Fibroblast of pulmonary artery (primary cell): ENCODE measurements at regions not wholly inside any gene's neighbourhood (a gene's known extent, or its start where the extent isn't known, plus 50 kb on each side); places are given as distances from the start of the nearest gene placed in this dataset.

ENCODE experiments used
- DNase-seq: peaks from one replicate; pipeline ENCODE4 v3.0.0-alpha.2; 2010; ENCODE audit warnings: low read depth
- H3K4me3 ChIP-seq: replicated peaks from 2 replicates; pipeline ENCODE4 v1.5.1; 2011; ENCODE audit warnings: low read depth, mild to moderate bottlenecking, control low read depth, low read length, moderate library complexity
- CTCF ChIP-seq: IDR thresholded peaks from 2 replicates; pipeline ENCODE4 v1.5.1; 2011; ENCODE audit warnings: mild to moderate bottlenecking, control low read depth, low read length, inconsistent platforms; ENCODE audit errors: missing control alignments

DNA sequence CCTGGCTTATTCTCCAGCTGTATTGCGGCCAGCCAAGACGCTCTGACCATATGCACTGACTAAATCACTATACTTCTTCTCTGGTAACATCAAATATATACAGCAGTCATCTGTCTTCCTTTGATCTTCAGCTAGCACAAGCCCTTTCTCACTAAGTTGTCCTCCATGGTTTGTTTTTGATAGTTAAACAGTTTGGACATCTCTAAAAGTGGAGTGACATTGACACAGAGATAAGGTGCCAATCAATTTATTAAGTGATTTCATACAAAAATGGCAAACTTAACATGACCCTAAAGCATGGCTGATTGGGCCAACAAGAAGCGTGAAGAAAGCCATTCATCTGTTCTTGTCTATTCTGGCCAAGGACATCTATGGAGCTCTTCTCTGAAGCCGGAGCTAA, 334.9 kb downstream of the NKX6-1 start:
- DNase-seq, result no peak
- TF ChIP-seq CTCF, result no peak
- no peak overlapping the region for H3K4me3 ChIP-seq

DNA sequence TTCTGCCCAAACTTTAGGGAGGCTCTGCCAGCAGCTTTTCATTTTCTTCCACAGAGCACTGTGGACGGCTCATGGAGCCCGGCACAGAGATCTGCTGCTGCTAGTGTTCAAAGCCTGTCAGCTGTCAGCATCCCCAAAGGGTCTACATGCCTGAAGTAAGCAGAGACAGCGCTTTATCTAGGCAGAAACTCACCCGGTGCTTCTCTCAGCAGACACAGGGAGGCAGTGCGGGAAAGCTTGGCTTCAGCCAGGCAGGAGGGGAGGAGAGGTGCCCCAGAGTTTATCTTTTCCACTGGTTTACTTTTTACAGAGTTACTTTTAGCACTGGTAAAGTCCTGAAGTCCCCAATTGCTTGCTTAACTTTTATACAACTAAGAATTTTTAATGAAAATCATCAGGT, 339.3 kb downstream of the NKX6-1 start:
- no peak for TF ChIP-seq CTCF
- H3K4me3 ChIP-seq, result no peak overlapping the region
- DNase-seq, result no peak

GRCh38 chr4:84158670-84159069, 340.4 kb downstream of the NKX6-1 start:
- no peak for TF ChIP-seq CTCF
- no peak overlapping the region for H3K4me3 ChIP-seq

GRCh38 chr4:84151574-84151973, 347.5 kb downstream of the NKX6-1 start:
- H3K4me3 ChIP-seq, result no peak overlapping the region
- DNase-seq, result no peak
- no peak for TF ChIP-seq CTCF

More at GRCh38 chr4:84158670-84159069, 340.4 kb downstream of the NKX6-1 start:
- no peak for DNase-seq

DNA sequence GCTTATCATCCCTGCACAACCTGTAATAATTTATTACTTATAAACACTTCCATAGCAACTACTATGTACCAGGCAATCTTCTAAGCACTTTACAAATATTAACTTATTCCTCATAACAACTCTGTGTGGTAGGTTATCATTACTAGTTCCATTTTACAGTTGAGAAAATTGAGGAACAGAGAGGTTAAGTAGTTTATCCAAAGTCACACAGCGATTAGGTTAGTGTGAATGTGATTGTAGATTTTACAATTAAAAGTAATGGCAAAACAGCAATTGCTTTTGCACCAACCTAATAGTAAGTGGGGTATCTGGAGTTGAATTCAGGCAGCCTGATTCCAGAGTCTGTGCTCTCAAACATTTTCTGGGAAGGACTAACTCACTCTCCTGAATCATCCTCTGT, 348.9 kb downstream of the NKX6-1 start:
- no peak for DNase-seq

GRCh38 chr4:84147831-84148230, 351.3 kb downstream of the NKX6-1 start:
- H3K4me3 ChIP-seq, result no peak overlapping the region
- TF ChIP-seq CTCF, result no peak
- DNase-seq, result no peak

More for the DNA sequence above, 348.9 kb downstream of the NKX6-1 start:
- H3K4me3 ChIP-seq, result no peak overlapping the region
- no peak for TF ChIP-seq CTCF

DNA sequence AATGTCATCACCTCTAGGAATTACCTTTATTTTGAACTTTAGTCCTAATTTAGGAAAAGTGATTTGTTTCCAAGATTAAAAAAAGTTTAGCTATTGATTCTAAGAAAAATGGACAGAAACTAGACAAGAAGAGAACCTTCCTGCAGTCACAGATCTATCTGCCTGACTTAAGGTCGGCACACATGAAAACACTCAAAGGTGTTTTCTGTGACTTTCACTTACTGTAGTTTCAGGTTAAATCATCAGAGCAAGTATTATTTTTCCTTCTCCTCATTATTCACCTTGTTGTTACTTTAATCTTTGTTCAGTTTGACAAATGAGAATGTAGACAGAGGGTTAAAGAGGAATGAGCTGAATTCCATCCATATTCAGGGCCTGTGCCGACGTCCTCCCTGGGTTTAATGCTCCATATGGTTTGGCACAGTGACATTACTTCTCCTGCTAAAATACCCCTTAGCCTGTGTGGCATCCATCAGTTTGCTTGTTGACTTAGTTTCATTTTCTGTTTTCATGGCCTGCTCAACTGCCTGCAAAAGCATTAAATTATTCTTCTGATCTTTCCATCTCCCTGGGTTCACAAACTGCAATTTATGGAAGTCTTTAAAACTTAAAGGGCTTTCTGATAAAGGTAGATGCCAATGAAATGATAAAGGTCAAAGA, 352.7 kb downstream of the NKX6-1 start:
- no peak for TF ChIP-seq CTCF
- DNase-seq, result no peak
- H3K4me3 ChIP-seq, result no peak overlapping the region
